NB4 (cell line): ENCODE measurements at regions not wholly inside any gene's neighbourhood (a gene's known extent, or its start where the extent isn't known, plus 50 kb on each side); places are given as distances from the start of the nearest gene placed in this dataset.
"Not testable (repeated sequence)": the region's sequence is repeated elsewhere in the genome, so short reads cannot be mapped to it uniquely, and the experiment has no call there.

Experiments
- MYC ChIP-seq: IDR thresholded peaks from 2 replicates; pipeline ENCODE4 v1.6.1; 2011; ENCODE audit warnings: low read depth, low read length
- POLR2A ChIP-seq: IDR thresholded peaks from 2 replicates; pipeline ENCODE4 v1.6.1; 2011; ENCODE audit warnings: mild to moderate bottlenecking; ENCODE audit not compliant: insufficient read length; ENCODE audit errors: extremely low read depth
- TF ChIP-seq, protein P1 (sequence below): IDR thresholded peaks from 2 replicates; pipeline ENCODE4 v1.6.1; 2011; ENCODE audit warnings: low read depth, low read length
- TF ChIP-seq, protein P2 (sequence below): IDR thresholded peaks from one replicate; pipeline ENCODE4 v1.5.1; 2012; ENCODE audit warnings: low read depth, low read length

DNA sequence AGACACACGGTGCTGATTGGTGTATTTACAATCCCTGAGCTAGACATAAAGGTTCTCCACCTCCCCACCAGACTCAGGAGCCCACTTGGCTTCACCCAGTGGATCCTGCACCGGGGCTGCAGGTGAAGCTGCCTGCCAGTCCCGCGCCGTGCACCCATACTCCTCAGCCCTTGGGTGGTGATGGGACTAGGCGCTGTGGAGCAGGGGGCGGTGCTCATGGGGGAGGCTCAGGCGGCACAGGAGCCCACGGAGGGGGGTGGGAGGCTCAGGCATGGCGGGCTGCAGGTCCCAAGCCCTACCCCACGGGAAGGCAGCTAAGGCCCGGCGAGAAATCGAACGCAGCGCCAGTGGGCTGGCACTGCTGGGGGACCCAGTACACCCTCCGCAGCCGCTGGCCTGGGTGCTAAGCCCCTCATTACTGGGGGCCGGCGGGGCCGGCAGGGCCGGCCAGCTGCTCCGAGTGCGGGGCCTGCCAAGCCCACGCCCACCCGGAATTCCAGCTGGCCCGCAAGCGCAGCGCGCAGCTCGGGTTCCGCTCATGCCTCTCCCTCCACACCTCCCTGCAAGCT is 1447.2 kb downstream of the RAPGEF2 start:
- TF ChIP-seq POLR2A, MYC: not testable (repeated sequence)
- TF ChIP-seq, protein P1, sequence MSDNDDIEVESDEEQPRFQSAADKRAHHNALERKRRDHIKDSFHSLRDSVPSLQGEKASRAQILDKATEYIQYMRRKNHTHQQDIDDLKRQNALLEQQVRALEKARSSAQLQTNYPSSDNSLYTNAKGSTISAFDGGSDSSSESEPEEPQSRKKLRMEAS: not testable (repeated sequence)
- TF ChIP-seq, protein P2, sequence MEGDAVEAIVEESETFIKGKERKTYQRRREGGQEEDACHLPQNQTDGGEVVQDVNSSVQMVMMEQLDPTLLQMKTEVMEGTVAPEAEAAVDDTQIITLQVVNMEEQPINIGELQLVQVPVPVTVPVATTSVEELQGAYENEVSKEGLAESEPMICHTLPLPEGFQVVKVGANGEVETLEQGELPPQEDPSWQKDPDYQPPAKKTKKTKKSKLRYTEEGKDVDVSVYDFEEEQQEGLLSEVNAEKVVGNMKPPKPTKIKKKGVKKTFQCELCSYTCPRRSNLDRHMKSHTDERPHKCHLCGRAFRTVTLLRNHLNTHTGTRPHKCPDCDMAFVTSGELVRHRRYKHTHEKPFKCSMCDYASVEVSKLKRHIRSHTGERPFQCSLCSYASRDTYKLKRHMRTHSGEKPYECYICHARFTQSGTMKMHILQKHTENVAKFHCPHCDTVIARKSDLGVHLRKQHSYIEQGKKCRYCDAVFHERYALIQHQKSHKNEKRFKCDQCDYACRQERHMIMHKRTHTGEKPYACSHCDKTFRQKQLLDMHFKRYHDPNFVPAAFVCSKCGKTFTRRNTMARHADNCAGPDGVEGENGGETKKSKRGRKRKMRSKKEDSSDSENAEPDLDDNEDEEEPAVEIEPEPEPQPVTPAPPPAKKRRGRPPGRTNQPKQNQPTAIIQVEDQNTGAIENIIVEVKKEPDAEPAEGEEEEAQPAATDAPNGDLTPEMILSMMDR: not testable (repeated sequence)
